GM18519 (cell line): ENCODE measurements at regions not wholly inside any gene's neighbourhood (a gene's known extent, or its start where the extent isn't known, plus 50 kb on each side); places are given as distances from the start of the nearest gene placed in this dataset.
"Not testable (repeated sequence)": the region's sequence is repeated elsewhere in the genome, so short reads cannot be mapped to it uniquely, and the experiment has no call there.

ENCODE experiments used
- ATAC-seq: cut with Tn5 transposase; IDR thresholded peaks from one replicate; pipeline ENCODE4 v1.9.1; 2021; ENCODE audit warnings: mild to moderate bottlenecking, moderate library complexity; ENCODE audit not compliant: unreplicated experiment, low FRiP score

- ATAC-seq, result no peak
Measured at GRCh38 chr14:34110531-34110930, 159.7 kb upstream of the EGLN3 start.

- ATAC-seq, result no peak
Measured at GRCh38 chr14:34107441-34107840, 156.6 kb upstream of the EGLN3 start.

- ATAC-seq, result no peak
Measured at GRCh38 chr14:34106310-34106709, 155.4 kb upstream of the EGLN3 start.

GRCh38 chr14:34104489-34105397, 153.9 kb upstream of the EGLN3 start:
- ATAC-seq, result no peak

- no peak for ATAC-seq
Measured at GRCh38 chr14:34103176-34103575, 152.3 kb upstream of the EGLN3 start.

- ATAC-seq, result no peak
Measured at GRCh38 chr14:34099635-34100034, 148.8 kb upstream of the EGLN3 start.

- no peak for ATAC-seq
Measured at GRCh38 chr14:34098985-34099349, 148.1 kb upstream of the EGLN3 start.

- no peak for ATAC-seq
Measured at GRCh38 chr14:34098045-34098984, 147.4 kb upstream of the EGLN3 start.

GRCh38 chr14:34097644-34098043, 146.8 kb upstream of the EGLN3 start:
- no peak for ATAC-seq

- no peak for ATAC-seq
Measured at GRCh38 chr14:34094384-34094783, 143.5 kb upstream of the EGLN3 start.

- no peak for ATAC-seq
Measured at GRCh38 chr14:34093883-34094282, 143.0 kb upstream of the EGLN3 start.

- ATAC-seq, result no peak
Measured at GRCh38 chr14:34090451-34090850, 139.6 kb upstream of the EGLN3 start.

GRCh38 chr14:34088914-34089313, 138.0 kb upstream of the EGLN3 start:
- ATAC-seq, result no peak

GRCh38 chr14:34087571-34087970, 136.7 kb upstream of the EGLN3 start:
- no peak for ATAC-seq

- no peak for ATAC-seq
Measured at GRCh38 chr14:34086223-34086757, 135.4 kb upstream of the EGLN3 start.

GRCh38 chr14:34085695-34086094, 134.8 kb upstream of the EGLN3 start:
- no peak for ATAC-seq

GRCh38 chr14:34081576-34082136, 130.8 kb upstream of the EGLN3 start:
- no peak for ATAC-seq

- ATAC-seq, result no peak
Measured at GRCh38 chr14:34081101-34081575, 130.3 kb upstream of the EGLN3 start.

GRCh38 chr14:34079643-34080042, 128.8 kb upstream of the EGLN3 start:
- not testable (repeated sequence) for ATAC-seq

- no peak for ATAC-seq
Measured at GRCh38 chr14:34078117-34078743, 127.4 kb upstream of the EGLN3 start.
